NOMO-1 treated with DMSO at 0.1 percent for 48 hours (cell line): ENCODE measurements at regions not wholly inside any gene's neighbourhood (a gene's known extent, or its start where the extent isn't known, plus 50 kb on each side); places are given as distances from the start of the nearest gene placed in this dataset.

Source experiments
- DNase-seq: peaks from one replicate; lab custom pipeline; 2025; ENCODE audit not compliant: unreplicated experiment; lab: John Stamatoyannopoulos, UW

GRCh38 chr6:167643223-167643622 is 183.5 kb upstream of the AFDN start:
- no peak for DNase-seq

DNA sequence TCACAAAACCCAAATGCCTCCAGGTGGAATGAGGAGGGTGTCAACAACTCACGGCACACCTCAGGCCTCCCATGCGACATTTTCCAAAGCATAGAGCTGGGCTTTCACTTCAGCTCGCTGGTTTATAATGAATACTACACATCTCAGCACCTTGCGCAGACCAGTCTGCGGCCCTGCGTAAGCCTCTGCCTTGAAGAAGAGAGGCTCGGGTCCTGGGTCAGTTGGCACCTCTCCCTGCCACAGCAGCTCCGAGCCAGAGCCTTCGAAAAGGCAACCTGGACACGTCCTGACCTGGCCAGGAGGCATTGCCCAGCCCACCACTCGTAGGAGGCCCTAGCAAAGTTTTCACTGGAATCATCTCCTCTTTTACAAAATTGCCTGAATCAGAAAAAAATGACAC is 183.0 kb upstream of the AFDN start:
- DNase-seq, result no peak

DNA sequence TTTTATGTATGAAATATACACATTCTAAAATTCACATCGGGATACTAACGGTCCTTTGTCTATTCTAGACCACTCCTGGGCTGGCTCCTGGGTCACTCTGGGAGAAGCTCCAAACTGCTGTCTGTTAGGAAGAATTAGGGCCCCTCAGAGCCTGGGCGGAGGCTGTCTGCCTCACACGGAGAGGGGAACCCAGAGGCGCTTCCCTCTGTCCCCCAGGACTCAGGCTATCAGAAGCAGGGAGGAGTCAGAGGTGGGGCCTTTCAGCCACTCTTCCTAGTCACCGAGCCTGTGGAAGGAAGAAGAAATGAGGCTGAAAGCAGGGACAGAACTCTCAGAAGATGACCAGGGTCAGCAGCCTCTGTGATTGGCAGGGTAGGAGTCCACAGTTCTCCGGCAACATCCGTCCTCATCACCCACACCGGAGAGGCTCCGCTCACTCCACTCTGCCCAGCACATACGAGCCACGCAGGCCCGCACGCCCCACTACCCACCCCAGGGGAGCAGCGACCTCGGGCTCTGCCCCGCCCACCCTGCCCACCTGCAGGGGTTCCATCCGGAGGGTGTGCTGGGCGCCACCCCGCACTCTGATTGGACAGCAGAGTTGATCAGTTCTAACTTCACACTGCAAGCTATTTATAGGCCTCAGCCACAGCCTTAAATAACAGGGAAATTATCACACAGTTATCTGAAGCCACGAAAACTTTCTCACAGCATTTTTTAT is 182.1 kb upstream of the AFDN start:
- no peak for DNase-seq

DNA sequence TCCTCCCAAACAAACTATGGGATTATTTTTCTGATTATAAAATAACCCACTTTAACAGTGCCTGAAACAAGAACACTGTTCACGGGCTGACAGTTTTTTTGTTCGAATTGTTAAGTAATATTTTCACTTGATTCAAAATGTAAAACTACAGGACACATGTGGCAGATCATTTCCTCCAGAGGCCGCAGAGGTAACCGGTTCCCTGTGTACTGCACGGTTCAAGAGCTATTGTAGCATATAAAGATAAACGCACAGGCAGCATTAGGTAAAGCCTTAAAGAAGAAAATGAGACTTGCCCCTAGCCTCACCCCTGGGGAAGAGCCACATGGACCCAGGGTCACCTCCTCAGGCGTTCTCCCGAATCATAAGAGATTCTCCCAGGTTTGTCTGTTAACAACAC is 181.3 kb upstream of the AFDN start:
- DNase-seq, result no peak

DNA sequence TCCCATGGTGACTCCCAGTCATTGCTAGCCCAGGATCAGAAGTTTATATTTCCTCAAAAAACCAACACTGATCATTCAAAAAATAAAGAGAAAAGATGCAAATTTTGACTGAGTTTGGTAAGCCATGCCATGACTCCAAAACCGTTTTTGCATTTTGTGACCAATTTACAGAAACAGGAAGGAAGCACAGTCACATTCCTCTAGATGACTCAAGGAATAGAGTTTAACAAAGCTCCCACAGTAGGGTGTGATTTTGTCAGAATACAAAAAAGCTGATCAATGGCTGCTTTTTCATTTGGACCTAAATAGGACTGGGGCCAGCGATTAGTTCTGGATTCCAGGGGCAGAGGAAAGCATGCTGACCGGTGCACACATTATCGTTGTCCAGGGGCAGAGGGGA is 179.4 kb upstream of the AFDN start:
- DNase-seq, result no peak

DNA sequence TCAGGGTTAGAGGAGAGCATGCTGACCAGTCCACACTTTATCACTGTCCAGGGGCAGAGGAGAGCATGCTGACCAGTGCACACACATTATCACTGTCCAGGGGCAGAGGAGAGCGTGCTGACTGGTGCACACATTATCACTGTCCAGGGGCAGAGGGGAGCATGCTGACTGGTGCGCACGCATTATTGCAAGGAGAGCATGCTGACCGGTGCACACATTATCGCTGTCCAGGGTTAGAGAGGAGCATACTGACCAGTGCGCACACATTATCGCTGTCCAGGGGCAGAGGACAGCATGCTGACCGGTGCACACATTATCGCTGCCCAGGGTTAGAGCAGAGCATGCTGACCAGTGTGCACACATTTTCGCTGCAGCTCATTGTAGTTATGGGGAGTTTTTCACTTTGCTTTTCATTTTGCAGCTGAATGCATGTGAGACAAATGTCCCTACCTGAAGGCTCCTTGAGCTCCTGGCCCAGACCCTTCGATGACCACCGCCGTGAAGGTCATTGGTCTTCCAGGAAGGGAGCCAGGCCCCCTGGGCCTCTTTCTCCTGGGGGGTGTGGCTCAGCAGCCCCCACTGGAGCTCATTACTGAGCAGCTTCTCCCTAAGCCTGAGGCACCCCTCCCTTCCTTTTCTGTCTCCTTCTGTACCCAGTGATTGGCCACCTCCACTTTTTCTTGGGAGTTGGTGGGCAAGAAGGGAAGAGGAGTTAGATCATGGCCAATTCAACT is 178.8 kb upstream of the AFDN start:
- no peak for DNase-seq

DNA sequence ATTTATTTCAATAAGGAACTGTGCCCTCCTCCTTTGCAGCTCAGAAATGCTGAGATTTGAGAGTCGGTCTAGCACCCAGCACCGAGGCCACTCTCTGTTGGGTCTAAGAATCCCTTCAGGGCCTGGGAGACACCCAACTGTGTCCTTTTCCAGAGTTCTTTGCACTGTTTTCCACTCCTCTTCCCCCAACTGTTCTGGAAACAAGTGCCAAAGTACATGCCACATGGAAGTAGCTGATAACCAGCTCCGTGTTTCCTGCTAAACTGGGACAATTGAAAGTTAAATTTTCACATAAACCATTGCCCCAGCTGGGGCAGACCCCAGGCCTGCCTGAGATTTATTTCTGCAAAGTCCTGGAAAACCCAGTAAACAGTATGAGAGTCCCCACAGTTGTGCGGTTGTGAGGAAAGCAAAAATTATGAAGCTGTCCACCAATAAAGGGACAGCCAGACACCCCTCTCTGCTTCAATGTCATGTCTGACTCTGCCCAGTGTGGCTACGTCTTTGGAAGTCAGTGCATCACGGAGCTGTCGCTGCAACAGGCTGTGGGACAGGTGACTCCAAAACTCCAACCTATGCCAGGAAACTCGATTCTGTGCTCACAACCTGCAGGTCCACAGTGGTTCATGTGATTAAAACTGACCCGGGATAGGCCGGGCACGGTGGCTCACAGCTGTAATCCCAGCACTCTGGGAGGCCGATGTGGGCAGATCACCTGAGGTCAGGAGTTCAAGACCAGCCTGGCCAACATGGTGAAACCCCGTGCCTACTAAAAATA is 178.0 kb upstream of the AFDN start:
- no peak for DNase-seq

DNA sequence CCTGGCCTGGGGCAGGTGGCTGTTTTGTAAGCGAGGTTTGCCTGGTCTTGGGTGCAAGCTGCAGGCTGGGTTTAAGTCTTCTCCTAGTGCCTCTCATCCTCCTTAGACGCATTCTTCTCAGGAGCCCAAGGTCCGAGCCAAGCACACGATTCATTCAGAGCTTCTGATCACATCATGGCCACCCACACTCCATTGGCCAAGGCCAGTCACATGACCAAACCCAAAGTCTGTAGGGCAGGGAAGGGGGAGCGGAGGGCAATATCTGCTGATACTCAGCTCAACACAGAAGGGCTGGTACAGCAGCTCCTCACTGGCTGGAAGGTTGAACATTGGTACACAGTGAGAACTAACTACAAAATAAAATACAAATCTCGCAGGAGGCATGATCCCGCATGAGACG is 177.2 kb upstream of the AFDN start:
- no peak for DNase-seq

DNA sequence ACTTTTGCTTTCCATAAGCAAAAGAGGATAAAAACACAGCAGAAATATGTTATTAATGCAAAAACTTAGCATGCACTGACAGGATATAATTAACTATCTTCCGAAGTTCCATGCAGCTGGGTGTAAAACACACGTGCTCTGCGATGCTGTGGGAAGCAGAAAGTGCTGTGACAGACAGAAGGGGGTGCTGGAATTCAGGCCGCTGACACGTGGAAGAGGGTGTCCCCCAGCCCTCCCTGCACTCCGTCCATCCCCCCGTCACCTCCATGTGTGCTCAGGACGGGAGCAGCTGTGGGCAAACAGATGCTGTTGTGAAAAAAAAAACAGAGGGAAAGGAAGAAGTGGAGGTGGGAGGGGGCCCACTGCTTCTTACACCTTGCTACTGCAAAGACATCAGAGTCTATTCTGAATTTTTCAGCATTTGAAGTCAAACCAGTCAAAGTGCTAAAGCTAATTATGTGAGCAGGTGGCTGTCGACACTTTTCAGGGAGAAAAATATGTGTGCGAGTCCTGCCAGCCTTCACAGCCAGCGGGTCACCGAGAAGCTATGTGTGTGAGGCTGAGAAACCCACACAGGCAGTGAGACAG is 175.9 kb upstream of the AFDN start:
- no peak for DNase-seq

GRCh38 chr6:167651318-167652041 is 175.2 kb upstream of the AFDN start:
- DNase-seq, result no peak

- DNase-seq, result no peak
Observed at GRCh38 chr6:167652042-167652700, 174.5 kb upstream of the AFDN start.

GRCh38 chr6:167652701-167653095 is 174.0 kb upstream of the AFDN start:
- no peak for DNase-seq

DNA sequence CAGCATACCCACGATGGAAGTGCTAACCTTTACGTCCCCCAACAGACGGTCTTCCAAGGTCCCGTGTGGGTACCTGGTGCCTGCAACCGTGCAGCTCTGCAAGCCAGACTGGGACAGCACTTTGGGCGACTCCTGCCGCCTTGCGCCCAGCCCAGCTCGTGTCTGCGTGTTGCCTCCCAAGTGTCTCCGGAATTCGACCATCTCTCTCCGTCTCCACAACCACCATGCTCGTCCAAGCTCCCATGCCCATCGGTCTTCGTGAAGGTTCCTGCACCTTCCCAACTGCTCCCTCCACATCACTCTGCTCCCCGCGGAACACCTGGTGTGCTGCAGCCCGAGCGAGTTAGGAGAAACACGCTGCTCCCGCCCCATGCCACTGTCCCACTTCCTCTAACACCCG is 173.2 kb upstream of the AFDN start:
- no peak for DNase-seq

DNA sequence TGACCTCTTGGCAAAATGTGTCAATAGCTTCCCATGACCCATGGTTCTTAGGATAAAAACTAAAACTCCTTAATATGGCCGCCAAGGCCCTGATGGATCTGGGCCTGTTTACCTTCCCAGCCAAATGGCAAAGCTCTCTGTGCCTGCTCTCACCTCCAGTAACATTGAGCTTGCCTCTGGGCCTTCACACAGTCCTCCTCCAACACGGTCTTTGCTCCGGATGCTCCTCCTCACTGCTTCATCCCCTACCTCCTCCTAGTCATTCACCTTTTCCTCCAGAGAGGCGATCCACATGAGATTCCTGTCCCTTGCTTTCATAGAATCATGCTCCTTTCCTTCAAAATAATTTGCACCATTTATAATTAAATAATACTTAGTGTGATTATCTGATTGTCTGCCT is 172.3 kb upstream of the AFDN start:
- no peak for DNase-seq

- no peak for DNase-seq
Observed at GRCh38 chr6:167655174-167655821, 171.4 kb upstream of the AFDN start.

GRCh38 chr6:167658106-167658505 is 168.6 kb upstream of the AFDN start:
- no peak for DNase-seq

DNA sequence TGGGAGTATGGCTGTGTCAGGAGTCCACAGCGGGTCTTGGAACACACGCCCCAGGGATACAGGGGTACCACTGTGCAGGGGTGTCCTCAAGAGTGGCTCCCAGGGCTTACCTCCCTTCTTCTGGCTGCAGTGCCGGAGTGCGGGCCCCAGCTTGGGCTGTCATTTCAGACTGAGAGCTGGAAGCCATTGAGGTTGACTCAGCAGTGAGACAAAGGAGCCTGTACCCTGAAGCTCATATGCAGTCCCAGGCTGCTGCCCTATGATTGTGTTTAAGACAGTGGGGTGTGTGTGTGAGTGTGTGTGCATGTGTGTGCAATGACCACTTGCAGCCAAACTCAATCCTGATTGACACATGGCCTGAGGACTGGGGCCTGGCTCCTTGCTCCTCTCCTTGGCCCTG is 167.7 kb upstream of the AFDN start:
- DNase-seq, result no peak

DNA sequence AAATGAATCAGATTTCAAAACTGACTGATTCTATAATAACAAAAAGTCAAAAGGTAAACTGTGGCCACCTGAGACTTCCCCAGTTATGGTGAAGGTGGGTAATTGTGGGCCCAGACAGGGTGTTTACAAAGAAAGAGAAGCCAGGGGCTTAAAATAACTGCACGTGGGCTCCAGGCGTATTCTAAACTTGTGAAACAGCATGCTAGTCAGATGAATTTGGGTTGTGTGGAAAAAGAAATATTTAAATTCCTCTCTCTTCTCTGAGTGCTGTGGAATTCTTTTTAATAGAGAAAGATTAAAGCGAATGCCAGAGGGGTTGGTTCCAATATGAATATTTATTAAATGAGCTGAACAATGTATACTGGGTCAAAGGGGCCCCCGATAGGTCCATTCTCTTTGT is 166.3 kb upstream of the AFDN start:
- no peak for DNase-seq

DNA sequence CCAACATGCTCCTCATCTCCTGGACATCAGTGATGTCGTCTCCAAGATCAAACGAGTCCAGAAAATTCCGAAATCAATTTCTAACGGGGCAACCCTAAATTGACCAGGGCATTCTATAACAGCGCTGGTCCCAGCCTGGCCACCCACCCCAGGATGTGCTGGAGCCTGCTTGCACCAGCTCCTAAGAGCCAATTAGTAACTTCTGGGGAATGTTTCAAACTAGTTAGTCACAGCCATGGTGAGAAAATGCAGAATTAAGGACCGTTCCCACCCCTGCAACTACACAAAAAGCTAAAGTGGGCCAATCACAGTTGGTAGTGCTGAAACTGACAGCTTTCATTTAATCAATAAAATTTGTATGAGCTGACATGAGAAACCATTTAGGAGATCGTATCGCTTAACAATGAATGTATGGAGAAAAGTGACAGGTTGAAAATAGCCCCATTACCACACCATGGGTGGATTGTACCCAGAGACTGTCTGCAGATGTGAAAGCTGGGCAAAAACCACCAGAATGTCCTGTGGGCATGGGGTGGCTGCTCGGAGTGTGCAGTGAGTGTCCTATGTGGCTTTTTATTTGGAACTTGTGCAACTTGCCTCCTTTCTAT is 165.7 kb upstream of the AFDN start:
- DNase-seq, result no peak
